Coronary artery (tissue), 2 donors: ENCODE measurements at regions not wholly inside any gene's neighbourhood (a gene's known extent, or its start where the extent isn't known, plus 50 kb on each side); places are given as distances from the start of the nearest gene placed in this dataset.

Experiments
- DNase-seq: peaks from one replicate; pipeline ENCODE4 v3.0.0-alpha.2; 2017; ENCODE audit warnings: low spot score
- H3K27ac ChIP-seq, 2 donors: fragments of 200-600 bp; sonication (generic); one replicate each; pipeline ENCODE4 v1.5.1; 2016 to 2019
- H3K4me3 ChIP-seq: fragments of 200-600 bp; sonication (generic); 2 replicates; pipeline ENCODE4 v1.5.1; 2016; ENCODE audit warnings: mild to moderate bottlenecking, moderate library complexity
- TF ChIP-seq, protein P1 (sequence below): fragments of 200-600 bp; sonication (generic); IDR thresholded peaks from one replicate; pipeline ENCODE4 v1.5.1; 2019; ENCODE audit warnings: antibody characterized with exemption

- DNase-seq: no peak
- Histone ChIP-seq H3K27ac (no peak overlapping the region), H3K4me3 (peak overlapping the region; percentile 66)
- TF ChIP-seq, protein P1, sequence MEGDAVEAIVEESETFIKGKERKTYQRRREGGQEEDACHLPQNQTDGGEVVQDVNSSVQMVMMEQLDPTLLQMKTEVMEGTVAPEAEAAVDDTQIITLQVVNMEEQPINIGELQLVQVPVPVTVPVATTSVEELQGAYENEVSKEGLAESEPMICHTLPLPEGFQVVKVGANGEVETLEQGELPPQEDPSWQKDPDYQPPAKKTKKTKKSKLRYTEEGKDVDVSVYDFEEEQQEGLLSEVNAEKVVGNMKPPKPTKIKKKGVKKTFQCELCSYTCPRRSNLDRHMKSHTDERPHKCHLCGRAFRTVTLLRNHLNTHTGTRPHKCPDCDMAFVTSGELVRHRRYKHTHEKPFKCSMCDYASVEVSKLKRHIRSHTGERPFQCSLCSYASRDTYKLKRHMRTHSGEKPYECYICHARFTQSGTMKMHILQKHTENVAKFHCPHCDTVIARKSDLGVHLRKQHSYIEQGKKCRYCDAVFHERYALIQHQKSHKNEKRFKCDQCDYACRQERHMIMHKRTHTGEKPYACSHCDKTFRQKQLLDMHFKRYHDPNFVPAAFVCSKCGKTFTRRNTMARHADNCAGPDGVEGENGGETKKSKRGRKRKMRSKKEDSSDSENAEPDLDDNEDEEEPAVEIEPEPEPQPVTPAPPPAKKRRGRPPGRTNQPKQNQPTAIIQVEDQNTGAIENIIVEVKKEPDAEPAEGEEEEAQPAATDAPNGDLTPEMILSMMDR: no peak
Measured at GRCh38 chr11:70661761-70662501, 263.6 kb downstream of the CTTN start.

- Histone ChIP-seq H3K4me3 (peak overlapping the region; percentile 66), H3K27ac (no peak overlapping the region)
- TF ChIP-seq, protein P1: no peak
- DNase-seq: no peak
Measured at GRCh38 chr11:70662691-70663098, 264.4 kb downstream of the CTTN start.

DNA sequence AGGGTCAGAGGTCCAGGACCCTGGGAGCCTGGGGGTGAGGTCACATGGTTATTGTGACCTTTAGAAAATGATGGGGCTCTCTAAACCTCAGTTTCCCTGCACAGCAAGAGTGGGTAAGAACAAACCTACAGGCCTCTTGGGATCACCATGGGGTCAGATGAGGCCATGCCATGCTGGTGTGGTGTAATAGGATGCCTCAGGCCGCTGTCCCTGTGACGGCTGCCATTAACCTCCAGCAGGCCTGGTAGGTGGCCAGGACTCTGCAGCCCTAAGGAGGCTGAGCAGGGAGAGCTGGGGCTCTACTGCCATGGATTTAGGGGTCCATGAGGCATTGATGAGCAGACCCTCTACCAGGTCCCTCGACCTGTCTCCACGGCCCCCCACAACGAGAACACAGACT, 265.5 kb downstream of the CTTN start:
- Histone ChIP-seq H3K4me3 (no peak overlapping the region), H3K27ac (no peak overlapping the region)
- TF ChIP-seq, protein P1: no peak
- DNase-seq: no peak

- TF ChIP-seq, protein P1: no peak
- H3K4me3 ChIP-seq: no peak overlapping the region
- no peak for DNase-seq
Measured at GRCh38 chr11:70666311-70666710, 268.0 kb downstream of the CTTN start.

DNA sequence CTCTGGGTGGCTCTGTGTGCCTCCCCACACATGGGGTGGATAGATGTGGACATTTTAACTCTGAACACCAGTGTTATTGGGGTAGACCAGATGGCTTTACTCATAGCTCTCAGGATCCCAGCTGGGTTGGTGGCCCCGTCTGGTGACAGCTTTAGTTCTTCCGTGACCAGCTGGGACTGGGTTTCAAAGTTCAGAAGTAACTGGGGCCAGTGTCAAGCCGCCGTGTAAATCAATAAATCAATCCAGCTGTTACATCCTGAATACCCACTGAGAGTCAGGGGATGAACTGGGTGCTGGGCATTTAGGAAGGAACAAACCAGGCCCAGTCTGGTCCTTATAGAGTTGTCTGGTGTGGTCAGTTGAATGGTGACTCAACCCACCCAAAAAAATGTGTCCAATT, 269.4 kb downstream of the CTTN start:
- TF ChIP-seq, protein P1: no peak
- DNase-seq: no peak

More at GRCh38 chr11:70666311-70666710, 268.0 kb downstream of the CTTN start:
- H3K27ac ChIP-seq: no peak overlapping the region

DNA sequence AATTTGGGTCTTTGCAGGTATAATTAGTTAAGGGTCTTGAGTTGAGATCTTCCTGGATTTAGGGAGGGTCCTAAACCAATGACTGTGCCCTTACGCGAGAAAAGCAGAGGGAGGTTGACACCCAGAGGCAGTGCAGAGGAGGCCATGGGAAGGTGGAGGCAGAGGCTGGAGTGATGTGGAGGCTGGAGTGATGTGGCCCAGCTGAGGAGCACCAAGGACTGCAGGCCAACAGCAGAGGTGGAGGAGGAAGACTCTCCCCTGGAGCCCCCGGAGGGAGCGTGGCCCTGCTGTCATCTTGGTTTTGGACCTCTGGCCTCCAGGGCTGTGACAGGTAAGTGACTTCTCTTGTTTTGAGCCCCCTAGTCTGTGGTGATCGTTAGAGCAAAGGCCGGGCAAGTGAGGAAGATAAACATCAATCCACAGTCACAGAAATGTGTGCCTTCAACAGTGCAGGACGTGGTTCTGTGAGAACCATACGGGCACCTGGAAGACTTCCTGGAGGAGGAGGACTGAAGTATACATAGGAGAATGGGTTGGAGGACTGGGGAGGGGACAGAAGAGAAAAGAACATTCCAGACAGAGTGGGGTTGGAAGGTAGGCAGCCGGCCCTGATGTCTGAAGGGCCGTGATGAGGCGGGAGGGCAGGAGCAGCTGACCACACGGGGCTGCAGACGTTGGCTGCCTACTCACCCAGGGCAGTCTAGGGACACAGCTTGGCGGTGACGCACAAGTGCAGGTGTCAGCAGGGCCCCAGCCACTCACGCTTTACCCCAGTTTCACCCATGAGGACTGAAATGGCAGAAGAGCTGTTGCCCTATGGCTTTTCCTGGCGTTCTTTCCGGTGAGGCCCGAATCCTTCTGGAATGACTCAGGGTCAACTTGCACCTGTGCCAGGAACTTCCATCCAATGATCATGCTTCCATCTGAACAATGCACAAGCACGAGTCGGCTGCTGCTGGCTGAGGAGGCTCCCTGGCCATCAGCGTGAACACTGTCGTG, 270.2 kb downstream of the CTTN start:
- no peak for DNase-seq
- TF ChIP-seq, protein P1: no peak

More for the DNA sequence above, 269.4 kb downstream of the CTTN start:
- Histone ChIP-seq H3K27ac (no peak overlapping the region), H3K4me3 (no peak overlapping the region)

More for the DNA sequence above, 270.2 kb downstream of the CTTN start:
- Histone ChIP-seq H3K4me3 (no peak overlapping the region), H3K27ac (no peak overlapping the region)
